Stimulated activated CD4-positive, alpha-beta T cell treated with anti-CD3 and anti-CD28 coated beads, Interleukin-4, amount 100 ng/mL, for 24 hours (primary cell): ENCODE measurements at regions not wholly inside any gene's neighbourhood (a gene's known extent, or its start where the extent isn't known, plus 50 kb on each side); places are given as distances from the start of the nearest gene placed in this dataset.
"Not testable (repeated sequence)": the region's sequence is repeated elsewhere in the genome, so short reads cannot be mapped to it uniquely, and the experiment has no call there.

Source experiments
- DNase-seq: peaks from one replicate; pipeline ENCODE4 v3.0.0-alpha.2; 2020

GRCh38 chr1:145475962-145476361 lies 50.6 kb upstream of the NBPF20 start:
- not testable (repeated sequence) for DNase-seq

GRCh38 chr1:145475369-145475915 lies 50.0 kb upstream of the NBPF20 start:
- DNase-seq, result peak; percentile 36
